H1 (cell line): ENCODE measurements at regions not wholly inside any gene's neighbourhood (a gene's known extent, or its start where the extent isn't known, plus 50 kb on each side); places are given as distances from the start of the nearest gene placed in this dataset.
A peak's percentile ranks its signal among the peaks of the same experiment; 100 is the strongest.

Source experiments
- CTCF ChIA-PET: fragments of 300-600 bp; sonication (Branson Sonifier 250); formaldehyde crosslinking; loops from one replicate; lab custom pipeline; 2021; ENCODE audit not compliant: partially characterized antibody; lab: Charles Lee
- POLR2A ChIA-PET: fragments of 300-600 bp; sonication (Branson Sonifier 250); formaldehyde crosslinking; loops from one replicate; lab custom pipeline; 2021; ENCODE audit warnings: inconsistent platforms; ENCODE audit not compliant: partially characterized antibody; lab: Charles Lee
- DNase-seq, 2 experiments: peaks; one replicate each; pipeline versions ENCODE4 v3.0.0 to v3.0.0-alpha.2; 2010 to 2022; ENCODE audit warnings: low spot score in 2 of 2, low read depth in 1 of 2, mixed read lengths in 1 of 2
- FAIRE-seq: peaks from 2 replicates; lab custom pipeline; 2011; peaks lifted over from hg19 to GRCh38; lab: Jason Lieb, UNC
- H2AFZ ChIP-seq: 2 replicates; pipeline ENCODE4 v1.8.1; 2012; ENCODE audit warnings: low read length, inconsistent platforms
- H2AK5ac ChIP-seq: 2 replicates; pipeline ENCODE4 v1.6.1; 2013; ENCODE audit warnings: low read depth, low read length
- H2BK120ac ChIP-seq: replicated peaks from 2 replicates; pipeline ENCODE3; 2013; ENCODE audit warnings: low read depth, low read length, inconsistent platforms
- H2BK12ac ChIP-seq: 2 replicates; pipeline ENCODE4 v1.6.1; 2013; ENCODE audit warnings: low read depth, low read length
- H2BK15ac ChIP-seq: 2 replicates; pipeline ENCODE4 v1.6.1; 2013; ENCODE audit warnings: low read length
- H2BK20ac ChIP-seq: 2 replicates; pipeline ENCODE4 v1.6.1; 2013; ENCODE audit warnings: low read length
- H2BK5ac ChIP-seq: 2 replicates; pipeline ENCODE4 v1.6.1; 2013; ENCODE audit warnings: low read depth, low read length
- H3K14ac ChIP-seq: 2 replicates; pipeline ENCODE4 v1.6.1; 2013; ENCODE audit warnings: inconsistent platforms; ENCODE audit not compliant: insufficient read length
- H3K18ac ChIP-seq: 2 replicates; pipeline ENCODE4 v1.6.1; 2013; ENCODE audit warnings: low read length; ENCODE audit errors: extremely low read depth
- H3K23ac ChIP-seq: 2 replicates; pipeline ENCODE4 v1.6.1; 2013; ENCODE audit warnings: inconsistent platforms; ENCODE audit not compliant: insufficient read length
- H3K23me2 ChIP-seq: 2 replicates; pipeline ENCODE4 v1.6.1; 2013; ENCODE audit warnings: low read depth, low read length
- H3K27ac ChIP-seq: 2 replicates; pipeline ENCODE4 v1.6.1; 2011; ENCODE audit warnings: low read depth, low read length, inconsistent platforms
- H3K27me3 ChIP-seq, 4 experiments: replicated peaks in 1 of 4; 1 replicate in 1 of 4; 2 replicates in 3 of 4; pipeline versions ENCODE4 v1.6.1 to v1.8.1; 2011 to 2013; ENCODE audit warnings: low read length in 3 of 4, mild to moderate bottlenecking in 3 of 4, inconsistent platforms in 2 of 4, mixed read lengths in 2 of 4, moderate library complexity in 1 of 4; ENCODE audit not compliant: control insufficient read depth in 3 of 4, insufficient read depth in 3 of 4; ENCODE audit errors: extremely low read depth in 1 of 4
- H3K36me3 ChIP-seq, 4 experiments: 2 replicates each; pipeline versions ENCODE4 v1.6.1 to v1.8.1; 2011 to 2013; ENCODE audit warnings: mild to moderate bottlenecking in 4 of 4, low read length in 3 of 4, moderate library complexity in 2 of 4, control low read depth in 1 of 4, inconsistent platforms in 1 of 4; ENCODE audit not compliant: insufficient read depth in 4 of 4, control insufficient read depth in 2 of 4
- H3K4ac ChIP-seq: replicated peaks from 2 replicates; pipeline ENCODE3; 2013; ENCODE audit warnings: low read length, low read depth, mixed read lengths, inconsistent platforms; ENCODE audit not compliant: insufficient read length
- H3K4me1 ChIP-seq, 4 experiments: replicated peaks in 1 of 4; 1 replicate in 1 of 4; 2 replicates in 3 of 4; pipeline versions ENCODE4 v1.6.1 to v1.8.1; 2011 to 2013; ENCODE audit warnings: low read length in 3 of 4, inconsistent platforms in 2 of 4, mixed read lengths in 1 of 4; ENCODE audit not compliant: insufficient read depth in 4 of 4, control insufficient read depth in 3 of 4
- H3K4me2 ChIP-seq, 2 experiments: 2 replicates each; pipeline versions ENCODE4 v1.6.1 to v1.8.1; 2011 to 2013; ENCODE audit warnings: low read depth in 2 of 2, low read length in 2 of 2, control low read depth in 1 of 2, inconsistent platforms in 1 of 2, mild to moderate bottlenecking in 1 of 2; ENCODE audit not compliant: insufficient read depth in 1 of 2
- H3K4me3 ChIP-seq, 4 experiments: fragments of 200-600, 300-600 bp in 1 of 4; sonication (generic), shearing (Covaris generic), sonication (Bioruptor Twin) in 1 of 4; 2 replicates each; pipeline versions ENCODE4 v1.5.1 to v1.8.1; 2011 to 2016; ENCODE audit warnings: low read length in 4 of 4, low read depth in 3 of 4, control low read depth in 2 of 4, inconsistent platforms in 2 of 4, mild to moderate bottlenecking in 2 of 4, mixed read lengths in 1 of 4, moderate library complexity in 1 of 4; ENCODE audit not compliant: insufficient read depth in 2 of 4; ENCODE audit errors: extremely low read depth in 1 of 4
- H3K56ac ChIP-seq: replicated peaks from 2 replicates; pipeline ENCODE3; 2013; ENCODE audit warnings: low read depth, mild to moderate bottlenecking, mixed read lengths, low read length, inconsistent platforms; ENCODE audit not compliant: insufficient read length
- H3K79me1 ChIP-seq: 2 replicates; pipeline ENCODE4 v1.6.1; 2013; ENCODE audit warnings: low read depth, low read length, control low read depth
- H3K79me2 ChIP-seq, 2 experiments: 2 replicates each; pipeline versions ENCODE4 v1.6.1 to v1.8.1; 2012 to 2013; ENCODE audit warnings: low read length in 2 of 2, mild to moderate bottlenecking in 2 of 2, inconsistent platforms in 1 of 2; ENCODE audit not compliant: insufficient read depth in 2 of 2, control insufficient read depth in 1 of 2
- H3K9ac ChIP-seq, 4 experiments: replicated peaks in 1 of 4; 1 replicate in 1 of 4; 2 replicates in 3 of 4; pipeline versions ENCODE4 v1.6.1 to v1.8.1; 2011 to 2013; ENCODE audit warnings: low read depth in 3 of 4, low read length in 3 of 4, control low read depth in 2 of 4, mild to moderate bottlenecking in 2 of 4, moderate library complexity in 2 of 4, inconsistent platforms in 1 of 4; ENCODE audit errors: extremely low read depth in 1 of 4
- H3K9me3 ChIP-seq, 2 experiments: 2 replicates each; pipeline versions ENCODE4 v1.6.1 to v1.8.1; 2012 to 2013; ENCODE audit warnings: mild to moderate bottlenecking in 2 of 2, moderate library complexity in 2 of 2, control low read depth in 1 of 2, inconsistent platforms in 1 of 2, low read depth in 1 of 2, low read length in 1 of 2, mixed read lengths in 1 of 2; ENCODE audit not compliant: insufficient read depth in 2 of 2
- H4K20me1 ChIP-seq, 2 experiments: replicated peaks in 1 of 2; 2 replicates each; pipeline versions ENCODE3 to v1.8.1; 2011 to 2013; ENCODE audit warnings: inconsistent platforms in 2 of 2, low read length in 2 of 2, mild to moderate bottlenecking in 1 of 2; ENCODE audit not compliant: insufficient read depth in 2 of 2, control insufficient read depth in 1 of 2
- H4K5ac ChIP-seq: 2 replicates; pipeline ENCODE4 v1.6.1; 2013; ENCODE audit warnings: low read length, low read depth, mixed read lengths, inconsistent platforms; ENCODE audit not compliant: insufficient read length
- H4K8ac ChIP-seq: 2 replicates; pipeline ENCODE4 v1.8.0; 2013; ENCODE audit warnings: mild to moderate bottlenecking, moderate library complexity, low read length, inconsistent platforms; ENCODE audit not compliant: insufficient read depth; ENCODE audit errors: extremely low read depth
- H4K91ac ChIP-seq: replicated peaks from 2 replicates; pipeline ENCODE3; 2013; ENCODE audit warnings: low read length, mixed read lengths, inconsistent platforms; ENCODE audit not compliant: insufficient read length
- CREB1 ChIP-seq: IDR thresholded peaks from 2 replicates; pipeline ENCODE4 v1.6.1; 2012; ENCODE audit warnings: inconsistent platforms
- CTBP2 ChIP-seq: IDR thresholded peaks from 2 replicates; pipeline ENCODE4 v1.7.0; 2011; ENCODE audit warnings: borderline replicate concordance, mild to moderate bottlenecking, moderate library complexity, mixed read lengths, low read length; ENCODE audit not compliant: insufficient read depth, insufficient read length
- JUND ChIP-seq: IDR thresholded peaks from 2 replicates; pipeline ENCODE4 v1.6.1; 2011; ENCODE audit warnings: mild to moderate bottlenecking, improper control_type of control experiment, low read length
- KDM4A ChIP-seq: IDR thresholded peaks from one replicate; pipeline ENCODE4 v1.7.1; 2012; ENCODE audit warnings: low read depth, mild to moderate bottlenecking, moderate library complexity, low read length, inconsistent platforms; ENCODE audit not compliant: severe bottlenecking
- KDM5A ChIP-seq: fragments of 200-600 bp; IDR thresholded peaks from 2 replicates; pipeline ENCODE4 v1.7.1; 2012; ENCODE audit warnings: mild to moderate bottlenecking, low read length, inconsistent platforms, mixed read lengths
- POLR2AphosphoS5 ChIP-seq: IDR thresholded peaks from 2 replicates; pipeline ENCODE4 v1.6.1; 2011; ENCODE audit warnings: low read depth, low read length
- SAP30 ChIP-seq: fragments of 300-600 bp; sonication (generic); IDR thresholded peaks from 2 replicates; pipeline ENCODE4 v1.7.1; 2012; ENCODE audit warnings: low read length, moderate library complexity, mild to moderate bottlenecking, inconsistent platforms; ENCODE audit not compliant: insufficient read depth, insufficient replicate concordance
- SP2 ChIP-seq: IDR thresholded peaks from 2 replicates; pipeline ENCODE4 v1.6.1; 2012; ENCODE audit warnings: mild to moderate bottlenecking, low read length, inconsistent platforms
- TBP ChIP-seq: IDR thresholded peaks from 2 replicates; pipeline ENCODE4 v1.6.1; 2011; ENCODE audit warnings: low read depth, low read length, improper control_type of control experiment
- TEAD4 ChIP-seq: IDR thresholded peaks from 2 replicates; pipeline ENCODE4 v1.6.1; 2012; ENCODE audit warnings: low read depth, low read length, inconsistent platforms, mixed read lengths
- WGBS, 2 experiments: shearing (Covaris generic) in 1 of 2; methylation state at CpG; one replicate each; pipeline versions ENCODE4 v1.1.6 to v1.1.7; 2013 to 2015; ENCODE audit warnings: low lambda C conversion rate in 2 of 2, mixed read lengths in 2 of 2, inconsistent platforms in 1 of 2, low coverage in 1 of 2, missing lambda C conversion rate in 1 of 2; ENCODE audit not compliant: insufficient replicate concordance in 2 of 2, insufficient coverage in 1 of 2, insufficient read length in 1 of 2; ENCODE audit errors: extremely low coverage in 1 of 2, missing lambda C conversion rate in 1 of 2; 5-methylcytosine and 5-hydroxymethylcytosine counted together
- TF ChIP-seq, protein P1 (sequence below): IDR thresholded peaks from 2 replicates; pipeline ENCODE4 v1.6.1; 2012; ENCODE audit warnings: low read length, inconsistent platforms
- TF ChIP-seq, protein P2 (sequence below): IDR thresholded peaks from 2 replicates; pipeline ENCODE4 v1.6.1; 2011; ENCODE audit warnings: low read length, improper control_type of control experiment

- Histone ChIP-seq H3K56ac (no peak overlapping the region), H2BK20ac (no peak overlapping the region), H2BK12ac (no peak overlapping the region), H3K18ac (no peak overlapping the region), H3K27me3 (no peaks in the 10 kb centered on the region), H4K8ac (no peak overlapping the region), H3K27ac (no peak overlapping the region), H3K4me2 (no peak overlapping the region), H3K9me3 (no peaks in the 10 kb centered on the region), H3K14ac (no peak overlapping the region), H3K23me2 (no peaks in the 10 kb centered on the region), H3K4me1 (no peaks in the 10 kb centered on the region), H4K5ac (no peak overlapping the region), H2BK15ac (no peak overlapping the region), H2BK120ac (no peak overlapping the region), H2AFZ (peak overlapping the region; percentile 81), H3K36me3 (no peaks in the 10 kb centered on the region), H3K23ac (no peak overlapping the region), H4K20me1 (no peaks in the 10 kb centered on the region), H2BK5ac (no peak overlapping the region), H3K4me3 (no peak overlapping the region), H3K79me1 (no peaks in the 10 kb centered on the region), H2AK5ac (no peak overlapping the region), H3K79me2 (no peaks in the 10 kb centered on the region), H4K91ac (no peak overlapping the region), H3K4ac (no peak overlapping the region), H3K9ac (no peak overlapping the region)
- TF ChIP-seq SP2 (no peak), JUND (no peak), TBP (no peak), SAP30 (no peak), CREB1 (no peak), CTBP2 (no peak), KDM4A (no peak), TEAD4 (no peak), POLR2AphosphoS5 (no peak), KDM5A (no peak)
- TF ChIP-seq, protein P1, sequence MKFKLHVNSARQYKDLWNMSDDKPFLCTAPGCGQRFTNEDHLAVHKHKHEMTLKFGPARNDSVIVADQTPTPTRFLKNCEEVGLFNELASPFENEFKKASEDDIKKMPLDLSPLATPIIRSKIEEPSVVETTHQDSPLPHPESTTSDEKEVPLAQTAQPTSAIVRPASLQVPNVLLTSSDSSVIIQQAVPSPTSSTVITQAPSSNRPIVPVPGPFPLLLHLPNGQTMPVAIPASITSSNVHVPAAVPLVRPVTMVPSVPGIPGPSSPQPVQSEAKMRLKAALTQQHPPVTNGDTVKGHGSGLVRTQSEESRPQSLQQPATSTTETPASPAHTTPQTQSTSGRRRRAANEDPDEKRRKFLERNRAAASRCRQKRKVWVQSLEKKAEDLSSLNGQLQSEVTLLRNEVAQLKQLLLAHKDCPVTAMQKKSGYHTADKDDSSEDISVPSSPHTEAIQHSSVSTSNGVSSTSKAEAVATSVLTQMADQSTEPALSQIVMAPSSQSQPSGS: no peak
- TF ChIP-seq, protein P2, sequence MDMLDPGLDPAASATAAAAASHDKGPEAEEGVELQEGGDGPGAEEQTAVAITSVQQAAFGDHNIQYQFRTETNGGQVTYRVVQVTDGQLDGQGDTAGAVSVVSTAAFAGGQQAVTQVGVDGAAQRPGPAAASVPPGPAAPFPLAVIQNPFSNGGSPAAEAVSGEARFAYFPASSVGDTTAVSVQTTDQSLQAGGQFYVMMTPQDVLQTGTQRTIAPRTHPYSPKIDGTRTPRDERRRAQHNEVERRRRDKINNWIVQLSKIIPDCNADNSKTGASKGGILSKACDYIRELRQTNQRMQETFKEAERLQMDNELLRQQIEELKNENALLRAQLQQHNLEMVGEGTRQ: no peak
- DNase-seq (no peak), FAIRE-seq (no peak)
- WGBS, 2 experiments: 95% methylated on average over 2 of the region's 2 CpGs; no CpG with 5 or more reads in 1 of the 2 experiments
- POLR2A ChIA-PET: no interaction called here
- CTCF ChIA-PET: no interaction called here
These were observed 616.7 kb upstream of the REG3G start for GRCh38 chr2:78408795-78409118.
